ENCODE measurements at regions not wholly inside any gene's neighbourhood (a gene's known extent, or its start where the extent isn't known, plus 50 kb on each side); places are given as distances from the start of the nearest gene placed in this dataset.

DNA sequence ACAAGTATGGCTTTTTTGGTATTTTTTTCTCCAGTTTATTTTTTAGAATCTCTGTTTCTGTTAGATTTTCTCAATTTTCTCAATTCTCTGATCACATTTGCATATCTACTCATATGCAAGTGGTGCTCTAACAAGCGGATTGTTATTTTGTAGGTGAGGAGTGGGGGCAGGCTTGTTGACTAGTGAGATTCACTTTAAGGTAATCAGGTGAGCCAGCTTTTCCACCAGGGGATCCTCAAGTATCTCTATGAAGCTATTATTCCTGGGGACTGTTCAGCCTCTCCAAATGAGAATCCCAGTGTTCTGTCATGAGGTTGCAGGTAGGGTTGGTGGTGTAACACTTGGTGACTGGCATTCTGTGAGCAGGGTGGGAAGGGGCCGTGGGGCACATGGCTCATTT, 274.3 kb upstream of the FERMT1 start:
- Histone ChIP-seq H3K79me2 (ENCODE audit: control insufficient read depth, low read length) (no peaks in the 10 kb centered on the region), H3K4me3 (ENCODE audit: low read length) (no peak overlapping the region), H3K36me3 (ENCODE audit: control insufficient read depth, low read length) (no peaks in the 10 kb centered on the region), H4K20me1 (ENCODE audit: control insufficient read depth, insufficient read depth, low read depth, low read length) (no peaks in the 10 kb centered on the region), H3K27ac (ENCODE audit: low read depth, low read length) (no peak overlapping the region), H3K27me3 (ENCODE audit: control insufficient read depth, low read length) (no peaks in the 10 kb centered on the region), H3K4me2 (ENCODE audit: low read length) (no peak overlapping the region), H3K4me1 (ENCODE audit: control insufficient read depth, low read length) (no peaks in the 10 kb centered on the region), H3F3A (ENCODE audit: control insufficient read depth, insufficient read depth) (no peaks in the 10 kb centered on the region), H3K9me3 (ENCODE audit: control insufficient read depth, insufficient read depth, low read length) (no peaks in the 10 kb centered on the region), H3K9me2 (replicated peaks; ENCODE audit: control insufficient read depth, low read length) (no peaks in the 10 kb centered on the region)
- TF ChIP-seq CTCF (IDR thresholded peaks at IDR 0.05; ENCODE audit: low read depth, low read length, poor library complexity, severe bottlenecking) (no peak), EZH2phosphoT487 (IDR thresholded peaks at IDR 0.05; ENCODE audit: borderline replicate concordance, low read length) (no peak)

GRCh38 chr20:6395695-6396094, 272.9 kb upstream of the FERMT1 start:
- no peak for TF ChIP-seq CTCF (IDR thresholded peaks at IDR 0.05; ENCODE audit: low read depth, low read length, poor library complexity, severe bottlenecking)
- TF ChIP-seq EZH2phosphoT487 (IDR thresholded peaks at IDR 0.05; ENCODE audit: borderline replicate concordance, low read length): no peak
- H3K4me3 ChIP-seq (ENCODE audit: low read length): no peak overlapping the region

GRCh38 chr20:6388671-6389197, 265.9 kb upstream of the FERMT1 start:
- no peak overlapping the region for H3K4me2 ChIP-seq (ENCODE audit: low read length)
- H3K4me1 ChIP-seq (ENCODE audit: control insufficient read depth, low read length): no peaks in the 10 kb centered on the region
- H3K4me3 ChIP-seq (ENCODE audit: low read length): no peak overlapping the region
- no peaks in the 10 kb centered on the region for H3K27me3 ChIP-seq (ENCODE audit: control insufficient read depth, low read length)
- no peaks in the 10 kb centered on the region for H3F3A ChIP-seq (ENCODE audit: control insufficient read depth, insufficient read depth)
- H3K9me2 ChIP-seq (replicated peaks; ENCODE audit: control insufficient read depth, low read length): no peaks in the 10 kb centered on the region
- no peaks in the 10 kb centered on the region for H3K79me2 ChIP-seq (ENCODE audit: control insufficient read depth, low read length)
- no peaks in the 10 kb centered on the region for H3K36me3 ChIP-seq (ENCODE audit: control insufficient read depth, low read length)
- H3K9me3 ChIP-seq (ENCODE audit: control insufficient read depth, insufficient read depth, low read length): 0 out of 2 replicates have a peak, but pooled peaks cover 4% of the 10 kb centered on the region
- H4K20me1 ChIP-seq (ENCODE audit: control insufficient read depth, insufficient read depth, low read depth, low read length): no peaks in the 10 kb centered on the region
- TF ChIP-seq CTCF (IDR thresholded peaks at IDR 0.05; ENCODE audit: low read depth, low read length, poor library complexity, severe bottlenecking) (no peak), EZH2phosphoT487 (IDR thresholded peaks at IDR 0.05; ENCODE audit: borderline replicate concordance, low read length) (no peak)
- H3K27ac ChIP-seq (ENCODE audit: low read depth, low read length): no peak overlapping the region

More at GRCh38 chr20:6395695-6396094, 272.9 kb upstream of the FERMT1 start:
- no peaks in the 10 kb centered on the region for H3K9me3 ChIP-seq (ENCODE audit: control insufficient read depth, insufficient read depth, low read length)
- H4K20me1 ChIP-seq (ENCODE audit: control insufficient read depth, insufficient read depth, low read depth, low read length): no peaks in the 10 kb centered on the region
- no peaks in the 10 kb centered on the region for H3K79me2 ChIP-seq (ENCODE audit: control insufficient read depth, low read length)
- H3K4me1 ChIP-seq (ENCODE audit: control insufficient read depth, low read length): no peaks in the 10 kb centered on the region
- H3K27ac ChIP-seq (ENCODE audit: low read depth, low read length): no peak overlapping the region
- no peaks in the 10 kb centered on the region for H3K36me3 ChIP-seq (ENCODE audit: control insufficient read depth, low read length)
- H3F3A ChIP-seq (ENCODE audit: control insufficient read depth, insufficient read depth): no peaks in the 10 kb centered on the region
- H3K27me3 ChIP-seq (ENCODE audit: control insufficient read depth, low read length): no peaks in the 10 kb centered on the region
- no peak overlapping the region for H3K4me2 ChIP-seq (ENCODE audit: low read length)
- no peaks in the 10 kb centered on the region for H3K9me2 ChIP-seq (replicated peaks; ENCODE audit: control insufficient read depth, low read length)
